Amniotic epithelial cell (primary cell): ENCODE measurements at regions not wholly inside any gene's neighbourhood (a gene's known extent, or its start where the extent isn't known, plus 50 kb on each side); places are given as distances from the start of the nearest gene placed in this dataset.
"Not testable (repeated sequence)": the region's sequence is repeated elsewhere in the genome, so short reads cannot be mapped to it uniquely, and the experiment has no call there.

Experiments
- DNase-seq: peaks from one replicate; pipeline ENCODE4 v3.0.0-alpha.2; 2010; ENCODE audit warnings: low read depth

- peak; percentile 20 for DNase-seq
Measured at GRCh38 chr20:48329676-48330664, 497.8 kb downstream of the PREX1 start.

GRCh38 chr20:48329031-48329615, 498.7 kb downstream of the PREX1 start:
- no peak for DNase-seq

GRCh38 chr20:48327848-48328247, 500.0 kb downstream of the PREX1 start:
- DNase-seq: not testable (repeated sequence)

- DNase-seq: no peak
Measured at GRCh38 chr20:48326868-48327267, 500.9 kb downstream of the PREX1 start.

- DNase-seq: no peak
Measured at GRCh38 chr20:48326434-48326691, 501.4 kb downstream of the PREX1 start.

GRCh38 chr20:48325656-48326433, 502.0 kb downstream of the PREX1 start:
- DNase-seq: no peak

GRCh38 chr20:48324744-48325143, 503.1 kb downstream of the PREX1 start:
- no peak for DNase-seq

- no peak for DNase-seq
Measured at GRCh38 chr20:48321271-48321670, 506.5 kb downstream of the PREX1 start.

- DNase-seq: no peak
Measured at GRCh38 chr20:48319943-48320584, 507.7 kb downstream of the PREX1 start.

GRCh38 chr20:48317578-48317977, 510.2 kb downstream of the PREX1 start:
- no peak for DNase-seq

- no peak for DNase-seq
Measured at GRCh38 chr20:48314925-48315592, 512.7 kb downstream of the PREX1 start.

GRCh38 chr20:48313324-48313723, 514.5 kb downstream of the PREX1 start:
- no peak for DNase-seq

- no peak for DNase-seq
Measured at GRCh38 chr20:48311956-48312355, 515.8 kb downstream of the PREX1 start.

GRCh38 chr20:48310305-48310704, 517.5 kb downstream of the PREX1 start:
- DNase-seq: no peak

- no peak for DNase-seq
Measured at GRCh38 chr20:48309293-48309692, 518.5 kb downstream of the PREX1 start.

- DNase-seq: no peak
Measured at GRCh38 chr20:48308882-48309281, 518.9 kb downstream of the PREX1 start.

GRCh38 chr20:48308232-48308781, 519.5 kb downstream of the PREX1 start:
- DNase-seq: no peak

GRCh38 chr20:48307277-48307676, 520.5 kb downstream of the PREX1 start:
- no peak for DNase-seq

- no peak for DNase-seq
Measured at GRCh38 chr20:48302844-48303542, 517.7 kb upstream of the SULF2 start.

- no peak for DNase-seq
Measured at GRCh38 chr20:48302149-48302548, 516.9 kb upstream of the SULF2 start.

GRCh38 chr20:48301189-48301588, 515.9 kb upstream of the SULF2 start:
- DNase-seq: no peak
